ENCODE measurements at regions not wholly inside any gene's neighbourhood (a gene's known extent, or its start where the extent isn't known, plus 50 kb on each side); places are given as distances from the start of the nearest gene placed in this dataset.

GRCh38 chr11:28488336-28488735 lies 380.1 kb downstream of the METTL15 start:
- no peak for ATAC-seq (ENCODE audit: low read depth)
- Mint-ChIP-seq H3K27me3 (no peaks in the 10 kb centered on the region), H3K4me3 (no peak overlapping the region), H3K4me1 (no peaks in the 10 kb centered on the region), H3K9me3 (ENCODE audit: insufficient read depth) (no peaks in the 10 kb centered on the region), H3K27ac (no peak overlapping the region)
- H4K20me1 ChIP-seq (ENCODE audit: control insufficient read depth, insufficient read depth, low read length, poor library complexity, severe bottlenecking), result no peaks in the 10 kb centered on the region
- no peaks in the 10 kb centered on the region for H3K9me3 ChIP-seq (ENCODE audit: control extremely low read depth in 1 of 3, control insufficient read depth in 2 of 3, insufficient read depth in 1 of 3, low read length in 2 of 3)
- DNase-seq, result no peak
- H3K79me2 ChIP-seq (ENCODE audit: control insufficient read depth, insufficient read depth, low read length), result no peaks in the 10 kb centered on the region
- no peak overlapping the region for H3K4me2 ChIP-seq (replicated peaks; ENCODE audit: low read depth, low read length, poor library complexity, severe bottlenecking)
- ChIA-PET CTCF (no interaction called here), POLR2A (no interaction called here)
- H3K36me3 ChIP-seq (replicated peaks in 1 of 2; ENCODE audit: control extremely low read depth in 1 of 2, control insufficient read depth in 1 of 2, extremely low read depth in 1 of 2, insufficient read depth in 2 of 2, low read length in 1 of 2), result no peaks in the 10 kb centered on the region
- no peak overlapping the region for H3K27ac ChIP-seq (ENCODE audit: low read length in 2 of 2)
- H3K27me3 ChIP-seq (replicated peaks in 1 of 4; ENCODE audit: control extremely low read depth in 1 of 4, control insufficient read depth in 3 of 4, insufficient read depth in 4 of 4, low read length in 3 of 4), result no peaks in the 10 kb centered on the region
- H3K4me3 ChIP-seq (ENCODE audit: control extremely low read depth in 1 of 5, extremely low read depth in 1 of 5, insufficient read depth in 1 of 5, low read depth in 2 of 5, low read length in 4 of 5), result no peak overlapping the region
- TF ChIP-seq CTCF (IDR thresholded peaks at IDR 0.05) (no peak), EZH2 (IDR thresholded peaks at IDR 0.05; ENCODE audit: borderline replicate concordance, insufficient read depth, low read depth, low read length, poor library complexity, severe bottlenecking) (no peak)
- H2AFZ ChIP-seq (ENCODE audit: insufficient read depth, low read depth, low read length, poor library complexity, severe bottlenecking), result no peak overlapping the region
- H3K4me1 ChIP-seq (ENCODE audit: control insufficient read depth in 2 of 2, insufficient read depth in 2 of 2, low read length in 2 of 2), result no peaks in the 10 kb centered on the region
- WGBS (ENCODE audit: insufficient coverage), result no CpG with 5 or more reads among the region's 1 CpG
- intact Hi-C loops (cut with micrococcal nuclease), result no loop called here
- H3K9ac ChIP-seq (ENCODE audit: low read length), result no peak overlapping the region

GRCh38 chr11:28483072-28483867 lies 375.1 kb downstream of the METTL15 start:
- no peaks in the 10 kb centered on the region for H3K9me3 Mint-ChIP-seq (ENCODE audit: insufficient read depth)
- Histone ChIP-seq H3K4me1 (ENCODE audit: control insufficient read depth in 2 of 2, insufficient read depth in 2 of 2, low read length in 2 of 2) (no peaks in the 10 kb centered on the region), H3K79me2 (ENCODE audit: control insufficient read depth, insufficient read depth, low read length) (no peaks in the 10 kb centered on the region), H3K9ac (ENCODE audit: low read length) (no peak overlapping the region), H3K27me3 (replicated peaks in 1 of 4; ENCODE audit: control extremely low read depth in 1 of 4, control insufficient read depth in 3 of 4, insufficient read depth in 4 of 4, low read length in 3 of 4) (no peaks in the 10 kb centered on the region), H3K4me2 (replicated peaks; ENCODE audit: low read depth, low read length, poor library complexity, severe bottlenecking) (no peak overlapping the region), H3K4me3 (ENCODE audit: control extremely low read depth in 1 of 5, extremely low read depth in 1 of 5, insufficient read depth in 1 of 5, low read depth in 2 of 5, low read length in 4 of 5) (no peak overlapping the region), H3K9me3 (ENCODE audit: control extremely low read depth in 1 of 3, control insufficient read depth in 2 of 3, insufficient read depth in 1 of 3, low read length in 2 of 3) (no peaks in the 10 kb centered on the region), H2AFZ (ENCODE audit: insufficient read depth, low read depth, low read length, poor library complexity, severe bottlenecking) (no peak overlapping the region), H3K27ac (ENCODE audit: low read length in 2 of 2) (no peak overlapping the region), H4K20me1 (ENCODE audit: control insufficient read depth, insufficient read depth, low read length, poor library complexity, severe bottlenecking) (no peaks in the 10 kb centered on the region), H3K36me3 (replicated peaks in 1 of 2; ENCODE audit: control extremely low read depth in 1 of 2, control insufficient read depth in 1 of 2, extremely low read depth in 1 of 2, insufficient read depth in 2 of 2, low read length in 1 of 2) (no peaks in the 10 kb centered on the region)
- intact Hi-C loops (cut with micrococcal nuclease), result no loop called here
- no peaks in the 10 kb centered on the region for H3K4me1 Mint-ChIP-seq
- H3K27me3 Mint-ChIP-seq, result no peaks in the 10 kb centered on the region
- no peak for ATAC-seq (ENCODE audit: low read depth)
- 98% methylated on average over 5 of the region's 7 CpGs for WGBS (ENCODE audit: insufficient coverage)
- CTCF ChIA-PET, result no interaction called here
- no peak for DNase-seq
- TF ChIP-seq CTCF (IDR thresholded peaks at IDR 0.05), result no peak
- TF ChIP-seq EZH2 (IDR thresholded peaks at IDR 0.05; ENCODE audit: borderline replicate concordance, insufficient read depth, low read depth, low read length, poor library complexity, severe bottlenecking), result no peak
- H3K4me3 Mint-ChIP-seq, result no peak overlapping the region
- no peak overlapping the region for H3K27ac Mint-ChIP-seq
- POLR2A ChIA-PET, result no interaction called here

Measured in B cell (primary cell).